K562 (cell line): ENCODE measurements at regions not wholly inside any gene's neighbourhood (a gene's known extent, or its start where the extent isn't known, plus 50 kb on each side); places are given as distances from the start of the nearest gene placed in this dataset.

ENCODE experiments used
- ATAC-seq: fragments of 200-7000 bp; cut with Tn5 transposase; 3 replicates; pipeline ENCODE4 v1.9.1; 2020; ENCODE audit warnings: moderate library complexity
- BruUV-seq: library from RNA; stranded (reverse); fragments of 400-500 nt; replicated peaks from 2 replicates; lab custom pipeline; 2021; lab: Mats Ljungman, UMichigan
- CTCF ChIA-PET: fragments of 300-600 bp; formaldehyde crosslinking; extraction: SDS; loops from one replicate; lab custom pipeline; 2021; ENCODE audit warnings: low intra/inter-chr PET ratio; lab: Yijun Ruan, JAX
- POLR2A ChIA-PET: fragments of 300-600, 350-650 bp; sonication (Branson Sonifier 250); formaldehyde crosslinking; extraction: SDS; loops from one replicate; lab custom pipeline; 2021; ENCODE audit warnings: antibody characterized with exemption, inconsistent platforms; lab: Yijun Ruan, JAX
- DNase-seq, 4 experiments: peaks; one replicate each; pipeline versions ENCODE4 v3.0.0 to v3.0.0-alpha.2; 2011 to 2018; ENCODE audit warnings: low spot score in 3 of 4, mixed read lengths in 3 of 4; ENCODE audit errors: extremely low read depth in 1 of 4
- FAIRE-seq: peaks from 2 replicates; lab custom pipeline; 2011; peaks lifted over from hg19 to GRCh38; lab: Jason Lieb, UNC
- H2AFZ ChIP-seq: 2 replicates; pipeline ENCODE4 v1.6.0; 2011; ENCODE audit warnings: low read depth, low read length, control low read depth, inconsistent platforms
- H3K27ac ChIP-seq: fragments of 200-600 bp; 3 replicates; pipeline ENCODE4 v1.8.0; 2011; ENCODE audit warnings: low read depth, mild to moderate bottlenecking, control low read depth, inconsistent platforms, low read length, moderate library complexity, mixed read lengths; ENCODE audit errors: extremely low read depth
- H3K27me3 ChIP-seq, 2 experiments: fragments of 300-600 bp in 1 of 2; 2 replicates in 1 of 2; 3 replicates in 1 of 2; pipeline versions ENCODE4 v1.6.0 to v1.8.0; 2011; ENCODE audit warnings: inconsistent platforms in 2 of 2, low read length in 2 of 2, mild to moderate bottlenecking in 1 of 2, mixed read lengths in 1 of 2, moderate library complexity in 1 of 2; ENCODE audit not compliant: control insufficient read depth in 2 of 2, insufficient read depth in 2 of 2
- H3K36me3 ChIP-seq: fragments of 300-600 bp; 3 replicates; pipeline ENCODE4 v1.8.0; 2011; ENCODE audit warnings: mild to moderate bottlenecking, low read length, inconsistent platforms; ENCODE audit not compliant: control insufficient read depth, insufficient read depth
- H3K4me1 ChIP-seq, 2 experiments: fragments of 200-600 bp in 1 of 2; replicated peaks in 1 of 2; 2 replicates in 1 of 2; 3 replicates in 1 of 2; pipeline versions ENCODE4 v1.5.1 to v1.8.0; 2011; ENCODE audit warnings: inconsistent platforms in 2 of 2, low read length in 2 of 2, mild to moderate bottlenecking in 1 of 2, mixed read lengths in 1 of 2, moderate library complexity in 1 of 2; ENCODE audit not compliant: control insufficient read depth in 2 of 2, insufficient read depth in 2 of 2
- H3K4me2 ChIP-seq: 2 replicates; pipeline ENCODE4 v1.6.1; 2011; ENCODE audit warnings: low read length, control low read depth, inconsistent platforms, mixed read lengths; ENCODE audit not compliant: insufficient read depth
- H3K4me3 ChIP-seq: fragments of 200-600 bp; sonication (generic), shearing (Covaris generic); 2 replicates; pipeline ENCODE4 v1.5.1; 2016; ENCODE audit warnings: control low read depth, inconsistent platforms
- H3K79me2 ChIP-seq: fragments of 200-600 bp; 3 replicates; pipeline ENCODE4 v1.8.0; 2011; ENCODE audit warnings: low read length, inconsistent platforms; ENCODE audit not compliant: control insufficient read depth, insufficient read depth
- H3K9ac ChIP-seq, 2 experiments: 2 replicates each; pipeline versions ENCODE4 v1.6.0 to v1.6.1; 2011; ENCODE audit warnings: low read depth in 2 of 2, low read length in 2 of 2, control low read depth in 1 of 2, inconsistent platforms in 1 of 2, mild to moderate bottlenecking in 1 of 2, mixed read lengths in 1 of 2; ENCODE audit not compliant: insufficient read depth in 1 of 2
- H3K9me1 ChIP-seq: one replicate; pipeline ENCODE4 v1.6.0; 2011; ENCODE audit warnings: inconsistent platforms, mild to moderate bottlenecking, low read length, moderate library complexity; ENCODE audit not compliant: control insufficient read depth, insufficient read depth
- H3K9me3 ChIP-seq: replicated peaks from 2 replicates; pipeline ENCODE4 v1.5.1; 2011; ENCODE audit warnings: low read depth, low read length, inconsistent platforms; ENCODE audit not compliant: control insufficient read depth, insufficient read depth
- H4K20me1 ChIP-seq: replicated peaks from 2 replicates; pipeline ENCODE4 v1.6.1; 2011; ENCODE audit warnings: low read length, inconsistent platforms, mixed read lengths; ENCODE audit not compliant: control insufficient read depth, insufficient read depth
- CBFB ChIP-seq: sonication (generic); formaldehyde crosslinking; IDR thresholded peaks from 2 replicates; pipeline ENCODE4 v1.4.0; 2020; ENCODE audit warnings: mild to moderate bottlenecking, missing genetic modification reagents
- CSDE1 ChIP-seq, 2 experiments: fragments of 450-650 bp; IDR thresholded peaks; 2 replicates each; pipeline ENCODE4 v1.6.1; 2016; ENCODE audit warnings: mild to moderate bottlenecking in 1 of 2
- HNRNPLL ChIP-seq: fragments of 200-400 bp; formaldehyde crosslinking; IDR thresholded peaks from 2 replicates; pipeline ENCODE4 v1.6.1; 2017; ENCODE audit warnings: low read length, low read depth, mild to moderate bottlenecking; ENCODE audit not compliant: poor library complexity, severe bottlenecking
- LARP7 ChIP-seq: fragments of 450-650 bp; IDR thresholded peaks from 2 replicates; pipeline ENCODE4 v1.6.1; 2016
- POLR2AphosphoS2 ChIP-seq: IDR thresholded peaks from 2 replicates; pipeline ENCODE4 v1.6.1; 2012; ENCODE audit warnings: low read length, improper control_type of control experiment
- PURB ChIP-seq: sonication (generic); formaldehyde crosslinking; IDR thresholded peaks from 2 replicates; pipeline ENCODE4 v1.9.0; 2021; ENCODE audit warnings: low read depth, mild to moderate bottlenecking, missing genetic modification reagents
- RBBP5 ChIP-seq: fragments of 200-600 bp; sonication (generic); IDR thresholded peaks from 2 replicates; pipeline ENCODE4 v1.6.1; 2012; ENCODE audit warnings: borderline replicate concordance, mild to moderate bottlenecking, low read length, control low read depth, inconsistent platforms; ENCODE audit not compliant: insufficient read depth, poor library complexity, severe bottlenecking
- SAFB2 ChIP-seq: fragments of 200-400 bp; formaldehyde crosslinking; IDR thresholded peaks from 2 replicates; pipeline ENCODE4 v1.6.1; 2018; ENCODE audit warnings: borderline replicate concordance, low read length, low read depth, moderate library complexity; ENCODE audit not compliant: severe bottlenecking
- SLC30A9 ChIP-seq: fragments of 250-450 bp; sonication (Bioruptor Pico); IDR thresholded peaks from 2 replicates; pipeline ENCODE4 v1.8.0; 2022; ENCODE audit warnings: mild to moderate bottlenecking, moderate library complexity
- TAF7 ChIP-seq: fragments of 450-650 bp; IDR thresholded peaks from 2 replicates; pipeline ENCODE4 v1.6.1; 2016; ENCODE audit warnings: missing genetic modification characterization, missing compliant biosample characterization
- ZFP30 ChIP-seq: fragments of 250-450 bp; sonication (Bioruptor Pico); IDR thresholded peaks from 2 replicates; pipeline ENCODE4 v1.8.0; 2022; ENCODE audit warnings: moderate library complexity, mild to moderate bottlenecking, inconsistent platforms, borderline replicate concordance
- WGBS: fragments of 100-300 bp; shearing (Covaris generic); methylation state at CpG from one replicate; pipeline ENCODE4 v1.1.6; 2016; ENCODE audit warnings: low coverage, mixed read lengths; ENCODE audit not compliant: insufficient coverage; ENCODE audit errors: missing lambda C conversion rate; 5-methylcytosine and 5-hydroxymethylcytosine counted together
- in situ Hi-C: fragments of 300-500 bp; cut with MboI; formaldehyde crosslinking; loops from 4 replicates; pipeline ENCODE4 v1.15.0; 2018; ENCODE audit warnings: inconsistent platforms, mixed read lengths
- intact Hi-C: fragments of 100-400 bp; cut with micrococcal nuclease; formaldehyde crosslinking; loops from 2 replicates; pipeline ENCODE4 v1.14.2; 2022
- TF ChIP-seq, protein P1 (sequence below): sonication (generic); formaldehyde crosslinking; IDR thresholded peaks from 2 replicates; pipeline ENCODE4 v1.8.1; 2022; ENCODE audit warnings: missing genetic modification reagents
- TF ChIP-seq, protein P2 (sequence below): fragments of 250-450 bp; sonication (Bioruptor Pico); IDR thresholded peaks from 2 replicates; pipeline ENCODE4 v1.8.0; 2021; ENCODE audit warnings: borderline replicate concordance, mild to moderate bottlenecking, moderate library complexity; ENCODE audit not compliant: poor library complexity, severe bottlenecking
- TF ChIP-seq, protein P3 (sequence below): fragments of 150-350 bp; IDR thresholded peaks from 2 replicates; pipeline ENCODE4 v1.6.1; 2014; ENCODE audit warnings: low read depth, mild to moderate bottlenecking, low read length, borderline replicate concordance
- TF ChIP-seq, protein P4 (sequence below): fragments of 250-450 bp; sonication (Bioruptor Pico); IDR thresholded peaks from 2 replicates; pipeline ENCODE4 v1.4.0; 2020; ENCODE audit warnings: borderline replicate concordance

DNA sequence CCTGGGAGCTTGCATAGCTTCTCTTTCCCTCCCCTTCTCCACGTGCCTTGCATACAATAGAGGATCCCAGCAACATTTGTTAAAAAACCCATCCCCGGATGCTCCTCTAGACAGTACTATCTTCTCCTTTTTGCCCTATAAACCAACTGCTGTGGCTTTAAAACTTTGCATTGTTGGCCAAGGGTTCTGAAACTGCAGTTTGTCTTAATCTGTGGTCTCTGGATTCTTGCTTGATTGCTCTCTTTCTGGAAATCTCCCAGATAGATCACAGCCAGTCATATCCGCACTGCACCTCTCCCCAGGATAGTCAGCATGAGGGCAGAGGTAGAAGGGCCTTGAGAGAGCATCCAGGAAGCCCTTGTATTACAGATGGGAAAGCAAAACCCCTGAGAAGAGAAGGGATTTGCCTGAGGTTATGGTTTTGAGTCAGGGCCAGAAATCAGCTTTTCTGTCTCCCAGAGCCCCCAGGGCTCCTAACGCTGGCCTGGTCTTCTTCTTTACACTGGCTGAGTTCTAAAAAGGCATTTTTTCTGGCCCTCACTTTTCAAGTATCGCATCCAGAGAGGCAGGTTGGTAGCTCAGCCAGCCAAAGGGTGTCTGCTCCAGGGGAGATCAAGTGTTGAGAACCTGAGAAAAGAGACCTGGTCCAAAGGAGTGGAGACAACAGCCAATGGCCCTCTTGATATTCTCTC, 70.6 kb downstream of the ADM start:
- H3K4me2 ChIP-seq: no peak overlapping the region
- no peak overlapping the region for H3K9ac ChIP-seq
- no peaks in the 10 kb centered on the region for H3K79me2 ChIP-seq
- no peak overlapping the region for H3K27ac ChIP-seq
- peaks cover 0 to 2% of the 10 kb centered on the region in 2 experiments; a peak in 2 of 5 replicates for H3K27me3 ChIP-seq
- no TSS peak for BruUV-seq
- in situ Hi-C loops (no loop called here), intact Hi-C loops (no loop called here)
- WGBS: 0% methylated on average over 5 of the region's 5 CpGs
- ChIA-PET CTCF (no interaction called here), POLR2A (no interaction called here)
- FAIRE-seq (no peak), ATAC-seq (no peak), DNase-seq (no peak)
- H3K4me3 ChIP-seq: no peak overlapping the region
- no peaks in the 10 kb centered on the region for H3K9me1 ChIP-seq
- no peak overlapping the region for H2AFZ ChIP-seq
- no peaks in the 10 kb centered on the region for H4K20me1 ChIP-seq
- H3K36me3 ChIP-seq: no peaks in the 10 kb centered on the region
- H3K4me1 ChIP-seq: no peaks in the 10 kb centered on the region
- H3K9me3 ChIP-seq: no peaks in the 10 kb centered on the region; the same call in 1 of the 2 replicates
- TF ChIP-seq, protein P1, sequence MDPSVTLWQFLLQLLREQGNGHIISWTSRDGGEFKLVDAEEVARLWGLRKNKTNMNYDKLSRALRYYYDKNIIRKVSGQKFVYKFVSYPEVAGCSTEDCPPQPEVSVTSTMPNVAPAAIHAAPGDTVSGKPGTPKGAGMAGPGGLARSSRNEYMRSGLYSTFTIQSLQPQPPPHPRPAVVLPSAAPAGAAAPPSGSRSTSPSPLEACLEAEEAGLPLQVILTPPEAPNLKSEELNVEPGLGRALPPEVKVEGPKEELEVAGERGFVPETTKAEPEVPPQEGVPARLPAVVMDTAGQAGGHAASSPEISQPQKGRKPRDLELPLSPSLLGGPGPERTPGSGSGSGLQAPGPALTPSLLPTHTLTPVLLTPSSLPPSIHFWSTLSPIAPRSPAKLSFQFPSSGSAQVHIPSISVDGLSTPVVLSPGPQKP (CRISPR knock-in tag): no peak
- TF ChIP-seq, protein P2, sequence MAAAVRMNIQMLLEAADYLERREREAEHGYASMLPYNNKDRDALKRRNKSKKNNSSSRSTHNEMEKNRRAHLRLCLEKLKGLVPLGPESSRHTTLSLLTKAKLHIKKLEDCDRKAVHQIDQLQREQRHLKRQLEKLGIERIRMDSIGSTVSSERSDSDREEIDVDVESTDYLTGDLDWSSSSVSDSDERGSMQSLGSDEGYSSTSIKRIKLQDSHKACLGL (CRISPR knock-in tag): no peak
- no peak for TF ChIP-seq TAF7 (tag)
- no peak for TF ChIP-seq RBBP5
- TF ChIP-seq CSDE1 (IDR thresholded peaks at IDR 0.05): no peak
- TF ChIP-seq SAFB2: no peak
- TF ChIP-seq, protein P3, sequence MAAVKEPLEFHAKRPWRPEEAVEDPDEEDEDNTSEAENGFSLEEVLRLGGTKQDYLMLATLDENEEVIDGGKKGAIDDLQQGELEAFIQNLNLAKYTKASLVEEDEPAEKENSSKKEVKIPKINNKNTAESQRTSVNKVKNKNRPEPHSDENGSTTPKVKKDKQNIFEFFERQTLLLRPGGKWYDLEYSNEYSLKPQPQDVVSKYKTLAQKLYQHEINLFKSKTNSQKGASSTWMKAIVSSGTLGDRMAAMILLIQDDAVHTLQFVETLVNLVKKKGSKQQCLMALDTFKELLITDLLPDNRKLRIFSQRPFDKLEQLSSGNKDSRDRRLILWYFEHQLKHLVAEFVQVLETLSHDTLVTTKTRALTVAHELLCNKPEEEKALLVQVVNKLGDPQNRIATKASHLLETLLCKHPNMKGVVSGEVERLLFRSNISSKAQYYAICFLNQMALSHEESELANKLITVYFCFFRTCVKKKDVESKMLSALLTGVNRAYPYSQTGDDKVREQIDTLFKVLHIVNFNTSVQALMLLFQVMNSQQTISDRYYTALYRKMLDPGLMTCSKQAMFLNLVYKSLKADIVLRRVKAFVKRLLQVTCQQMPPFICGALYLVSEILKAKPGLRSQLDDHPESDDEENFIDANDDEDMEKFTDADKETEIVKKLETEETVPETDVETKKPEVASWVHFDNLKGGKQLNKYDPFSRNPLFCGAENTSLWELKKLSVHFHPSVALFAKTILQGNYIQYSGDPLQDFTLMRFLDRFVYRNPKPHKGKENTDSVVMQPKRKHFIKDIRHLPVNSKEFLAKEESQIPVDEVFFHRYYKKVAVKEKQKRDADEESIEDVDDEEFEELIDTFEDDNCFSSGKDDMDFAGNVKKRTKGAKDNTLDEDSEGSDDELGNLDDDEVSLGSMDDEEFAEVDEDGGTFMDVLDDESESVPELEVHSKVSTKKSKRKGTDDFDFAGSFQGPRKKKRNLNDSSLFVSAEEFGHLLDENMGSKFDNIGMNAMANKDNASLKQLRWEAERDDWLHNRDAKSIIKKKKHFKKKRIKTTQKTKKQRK: no peak
- TF ChIP-seq, protein P4, sequence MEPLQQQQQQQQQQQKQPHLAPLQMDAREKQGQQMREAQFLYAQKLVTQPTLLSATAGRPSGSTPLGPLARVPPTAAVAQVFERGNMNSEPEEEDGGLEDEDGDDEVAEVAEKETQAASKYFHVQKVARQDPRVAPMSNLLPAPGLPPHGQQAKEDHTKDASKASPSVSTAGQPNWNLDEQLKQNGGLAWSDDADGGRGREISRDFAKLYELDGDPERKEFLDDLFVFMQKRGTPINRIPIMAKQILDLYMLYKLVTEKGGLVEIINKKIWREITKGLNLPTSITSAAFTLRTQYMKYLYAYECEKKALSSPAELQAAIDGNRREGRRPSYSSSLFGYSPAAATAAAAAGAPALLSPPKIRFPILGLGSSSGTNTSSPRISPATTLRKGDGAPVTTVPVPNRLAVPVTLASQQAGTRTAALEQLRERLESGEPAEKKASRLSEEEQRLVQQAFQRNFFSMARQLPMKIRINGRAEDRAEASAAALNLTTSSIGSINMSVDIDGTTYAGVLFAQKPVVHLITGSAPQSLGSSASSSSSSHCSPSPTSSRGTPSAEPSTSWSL (CRISPR knock-in tag): no peak
- TF ChIP-seq PURB (CRISPR knock-in tag): no peak
- no peak for TF ChIP-seq ZFP30 (CRISPR knock-in tag)
- no peak for TF ChIP-seq LARP7
- TF ChIP-seq CBFB: no peak
- TF ChIP-seq HNRNPLL: no peak
- TF ChIP-seq SLC30A9 (CRISPR knock-in tag): no peak
- no peak for TF ChIP-seq POLR2AphosphoS2
